Liver (tissue), 8 donors: ENCODE measurements at regions not wholly inside any gene's neighbourhood (a gene's known extent, or its start where the extent isn't known, plus 50 kb on each side); places are given as distances from the start of the nearest gene placed in this dataset.

Source experiments
- DNase-seq: peaks from one replicate; pipeline ENCODE4 v3.0.0-alpha.2; 2017; ENCODE audit warnings: low spot score
- H3K27ac ChIP-seq, 2 donors: one replicate each; pipeline ENCODE4 v1.7.0; 2013; ENCODE audit warnings: inconsistent platforms in 2 of 2, low read length in 2 of 2, control low read depth in 1 of 2, low read depth in 1 of 2, mild to moderate bottlenecking in 1 of 2
- H3K27me3 ChIP-seq, 4 donors: one replicate each; pipeline versions ENCODE4 v1.6.1 to v1.7.0; 2013; ENCODE audit warnings: low read length in 3 of 4, inconsistent platforms in 1 of 4, mild to moderate bottlenecking in 1 of 4, moderate library complexity in 1 of 4; ENCODE audit not compliant: control insufficient read depth in 4 of 4, insufficient read depth in 4 of 4
- H3K36me3 ChIP-seq, 4 donors: one replicate each; pipeline versions ENCODE4 v1.6.1 to v1.7.0; 2013; ENCODE audit warnings: low read length in 3 of 4, mild to moderate bottlenecking in 3 of 4, low read depth in 1 of 4, moderate library complexity in 1 of 4; ENCODE audit not compliant: control insufficient read depth in 4 of 4, insufficient read depth in 3 of 4
- H3K4me1 ChIP-seq, 4 donors: one replicate each; pipeline versions ENCODE4 v1.6.1 to v1.7.0; 2013; ENCODE audit warnings: low read length in 3 of 4, mild to moderate bottlenecking in 3 of 4, moderate library complexity in 1 of 4; ENCODE audit not compliant: control insufficient read depth in 4 of 4, insufficient read depth in 4 of 4
- H3K4me3 ChIP-seq, 3 donors: one replicate each; pipeline versions ENCODE4 v1.6.1 to v1.7.0; 2013; ENCODE audit warnings: low read length in 3 of 3, control low read depth in 1 of 3, low read depth in 1 of 3, mild to moderate bottlenecking in 1 of 3
- H3K9ac ChIP-seq, 2 donors: one replicate each; pipeline ENCODE4 v1.7.0; 2013; ENCODE audit warnings: low read length in 2 of 2, mild to moderate bottlenecking in 2 of 2, moderate library complexity in 2 of 2, control low read depth in 1 of 2, low read depth in 1 of 2
- H3K9me3 ChIP-seq, 4 donors: one replicate each; pipeline versions ENCODE4 v1.6.1 to v1.7.0; 2013; ENCODE audit warnings: low read length in 3 of 4; ENCODE audit not compliant: control insufficient read depth in 4 of 4
- EGR1 ChIP-seq, 2 donors: IDR thresholded peaks; 2 replicates each; pipeline ENCODE4 v1.6.1; 2016 to 2018; ENCODE audit warnings: antibody characterized with exemption in 2 of 2, low read depth in 2 of 2
- FOXA1 ChIP-seq: IDR thresholded peaks from 2 replicates; pipeline ENCODE4 v1.6.1; 2016; ENCODE audit warnings: antibody characterized with exemption
- FOXA2 ChIP-seq: IDR thresholded peaks from 2 replicates; pipeline ENCODE4 v1.6.1; 2016; ENCODE audit warnings: antibody characterized with exemption
- GABPA ChIP-seq, 2 donors: IDR thresholded peaks in 1 of 2; conservative IDR thresholded peaks in 1 of 2; 2 replicates each; pipeline ENCODE4 v1.6.1; 2016; ENCODE audit warnings: antibody characterized with exemption in 2 of 2, mild to moderate bottlenecking in 1 of 2, moderate library complexity in 1 of 2
- HNF4A ChIP-seq, 2 donors: conservative IDR thresholded peaks; 2 replicates each; pipeline ENCODE4 v1.6.1; 2016; ENCODE audit warnings: antibody characterized with exemption in 2 of 2, mild to moderate bottlenecking in 2 of 2
- HNF4G ChIP-seq: IDR thresholded peaks from 2 replicates; pipeline ENCODE4 v1.6.1; 2016; ENCODE audit warnings: antibody characterized with exemption
- JUND ChIP-seq, 2 donors: IDR thresholded peaks; 2 replicates each; pipeline ENCODE4 v1.6.1; 2016; ENCODE audit warnings: antibody characterized with exemption in 2 of 2
- NR2F2 ChIP-seq: IDR thresholded peaks from 2 replicates; pipeline ENCODE4 v1.6.1; 2016; ENCODE audit warnings: antibody characterized with exemption
- RAD21 ChIP-seq, 2 donors: IDR thresholded peaks; 2 replicates each; pipeline ENCODE4 v1.6.1; 2016; ENCODE audit warnings: antibody characterized with exemption in 2 of 2, mild to moderate bottlenecking in 2 of 2
- RXRA ChIP-seq, 2 donors: IDR thresholded peaks; 2 replicates each; pipeline ENCODE4 v1.6.1; 2017 to 2018; ENCODE audit warnings: antibody characterized with exemption in 2 of 2, mild to moderate bottlenecking in 1 of 2
- SP1 ChIP-seq: IDR thresholded peaks from 2 replicates; pipeline ENCODE4 v1.6.1; 2018; ENCODE audit warnings: antibody characterized with exemption, mild to moderate bottlenecking
- TAF1 ChIP-seq: conservative IDR thresholded peaks from 2 replicates; pipeline ENCODE4 v1.6.1; 2016; ENCODE audit warnings: antibody characterized with exemption, mild to moderate bottlenecking
- YY1 ChIP-seq: IDR thresholded peaks from 2 replicates; pipeline ENCODE4 v1.6.1; 2016; ENCODE audit warnings: antibody characterized with exemption, mild to moderate bottlenecking
- WGBS: extraction: QIAGEN DNeasy Blood & Tissue Kit; methylation state at CpG from one replicate; pipeline ENCODE4 v1.1.7; 2013; 5-methylcytosine and 5-hydroxymethylcytosine counted together
- TF ChIP-seq, protein P1 (sequence below): IDR thresholded peaks from 2 replicates; pipeline ENCODE4 v1.6.1; 2016; ENCODE audit warnings: antibody characterized with exemption
- TF ChIP-seq, protein P2 (sequence below): IDR thresholded peaks from 2 replicates; pipeline ENCODE4 v1.6.1; 2016; ENCODE audit warnings: antibody characterized with exemption
- TF ChIP-seq, protein P3 (sequence below): fragments of 150-350 bp; IDR thresholded peaks from 2 replicates; pipeline ENCODE4 v1.5.1; 2017; ENCODE audit warnings: improper control_type of control experiment, low read depth, low read length; ENCODE audit not compliant: missing input control
- TF ChIP-seq, protein P4 (sequence below): IDR thresholded peaks from 2 replicates; pipeline ENCODE4 v1.6.1; 2016; ENCODE audit warnings: antibody characterized with exemption, mild to moderate bottlenecking
- TF ChIP-seq, protein P5 (sequence below): IDR thresholded peaks from 2 replicates; pipeline ENCODE4 v1.6.1; 2016; ENCODE audit warnings: antibody characterized with exemption
- donor health status: healthy.
- donor health status: healthy.
- donor health status: healthy.
- donor health status: healthy.
- donor health status: healthy.

DNA sequence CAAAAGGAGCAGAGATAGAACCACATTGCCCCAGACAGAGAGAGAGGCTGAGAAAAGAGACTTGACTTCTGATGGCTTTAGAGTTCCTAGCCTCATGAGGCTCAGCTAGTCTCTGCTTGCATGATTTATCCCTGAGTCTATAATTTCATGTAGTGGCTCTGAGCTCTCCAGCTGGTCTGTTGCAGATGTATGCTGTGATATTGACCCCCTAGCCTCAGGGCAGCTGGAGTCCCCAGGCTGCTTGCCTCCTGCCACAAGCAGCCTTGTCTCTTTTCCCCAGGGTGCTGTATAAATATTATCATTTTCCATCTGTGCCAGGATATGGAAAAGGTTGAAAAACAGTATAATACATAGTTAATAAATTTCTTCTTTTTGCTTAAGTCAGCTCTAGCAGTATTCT, 467.6 kb upstream of the CWC22 start:
- no peaks in the 10 kb centered on the region for H3K27me3 ChIP-seq
- TF ChIP-seq JUND (IDR thresholded peaks at IDR 0.05) (no peak), EGR1 (IDR thresholded peaks at IDR 0.05; ENCODE audit: low read depth in 2 of 2) (no peak), NR2F2 (no peak), HNF4A (conservative IDR thresholded peaks at IDR 0.05) (no peak), YY1 (no peak), RXRA (IDR thresholded peaks at IDR 0.05) (no peak), HNF4G (no peak), SP1 (no peak), RAD21 (IDR thresholded peaks at IDR 0.05) (no peak)
- TF ChIP-seq, protein P1, sequence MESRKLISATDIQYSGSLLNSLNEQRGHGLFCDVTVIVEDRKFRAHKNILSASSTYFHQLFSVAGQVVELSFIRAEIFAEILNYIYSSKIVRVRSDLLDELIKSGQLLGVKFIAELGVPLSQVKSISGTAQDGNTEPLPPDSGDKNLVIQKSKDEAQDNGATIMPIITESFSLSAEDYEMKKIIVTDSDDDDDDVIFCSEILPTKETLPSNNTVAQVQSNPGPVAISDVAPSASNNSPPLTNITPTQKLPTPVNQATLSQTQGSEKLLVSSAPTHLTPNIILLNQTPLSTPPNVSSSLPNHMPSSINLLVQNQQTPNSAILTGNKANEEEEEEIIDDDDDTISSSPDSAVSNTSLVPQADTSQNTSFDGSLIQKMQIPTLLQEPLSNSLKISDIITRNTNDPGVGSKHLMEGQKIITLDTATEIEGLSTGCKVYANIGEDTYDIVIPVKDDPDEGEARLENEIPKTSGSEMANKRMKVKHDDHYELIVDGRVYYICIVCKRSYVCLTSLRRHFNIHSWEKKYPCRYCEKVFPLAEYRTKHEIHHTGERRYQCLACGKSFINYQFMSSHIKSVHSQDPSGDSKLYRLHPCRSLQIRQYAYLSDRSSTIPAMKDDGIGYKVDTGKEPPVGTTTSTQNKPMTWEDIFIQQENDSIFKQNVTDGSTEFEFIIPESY: no peak
- TF ChIP-seq, protein P2, sequence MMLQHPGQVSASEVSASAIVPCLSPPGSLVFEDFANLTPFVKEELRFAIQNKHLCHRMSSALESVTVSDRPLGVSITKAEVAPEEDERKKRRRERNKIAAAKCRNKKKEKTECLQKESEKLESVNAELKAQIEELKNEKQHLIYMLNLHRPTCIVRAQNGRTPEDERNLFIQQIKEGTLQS: no peak
- no peaks in the 10 kb centered on the region for H3K4me1 ChIP-seq
- peaks cover 0 to 4% (median 0%) of the 10 kb centered on the region in 4 donors for H3K9me3 ChIP-seq
- no peak overlapping the region for H3K27ac ChIP-seq
- no peak overlapping the region for H3K4me3 ChIP-seq
- no peak overlapping the region for H3K9ac ChIP-seq
- H3K36me3 ChIP-seq: no peaks in the 10 kb centered on the region
- DNase-seq: no peak

DNA sequence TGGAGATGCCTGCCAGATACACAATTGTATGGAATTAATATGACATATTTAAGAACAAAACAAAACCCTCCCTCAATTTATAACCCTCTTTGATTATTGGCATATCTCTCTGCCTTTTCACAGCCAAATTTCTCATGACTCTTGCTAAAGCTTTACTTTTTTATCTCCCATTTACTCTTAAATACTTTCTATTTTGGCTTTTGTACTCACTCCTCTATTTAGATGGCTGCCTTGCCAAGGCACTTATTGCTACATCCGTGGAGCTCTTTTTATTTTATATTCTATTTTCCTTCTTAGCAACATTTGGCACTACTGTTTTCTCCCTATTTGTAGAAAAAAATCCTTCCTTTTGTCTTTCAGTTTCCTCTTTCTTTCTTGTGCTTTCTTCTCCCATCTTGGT, 466.4 kb upstream of the CWC22 start:
- Histone ChIP-seq H3K4me1 (no peaks in the 10 kb centered on the region), H3K4me3 (no peak overlapping the region)
- DNase-seq: no peak

More for the DNA sequence above, 466.4 kb upstream of the CWC22 start:
- 78% methylated on average over 1 of the region's 1 CpG for WGBS
- no peaks in the 10 kb centered on the region for H3K36me3 ChIP-seq
- H3K27ac ChIP-seq: no peak overlapping the region
- H3K9me3 ChIP-seq: peaks cover 0 to 8% (median 0%) of the 10 kb centered on the region in 4 donors
- H3K9ac ChIP-seq: no peak overlapping the region
- H3K27me3 ChIP-seq: no peaks in the 10 kb centered on the region
- TF ChIP-seq RAD21 (IDR thresholded peaks at IDR 0.05) (no peak), SP1 (no peak), NR2F2 (no peak), HNF4A (conservative IDR thresholded peaks at IDR 0.05) (no peak), FOXA2 (no peak), RXRA (IDR thresholded peaks at IDR 0.05) (no peak), HNF4G (no peak), EGR1 (IDR thresholded peaks at IDR 0.05; ENCODE audit: low read depth in 2 of 2) (no peak), FOXA1 (no peak), JUND (IDR thresholded peaks at IDR 0.05) (no peak), GABPA (IDR thresholded peaks at IDR 0.05 in 1 of 2, conservative IDR thresholded peaks at IDR 0.05 in 1 of 2) (no peak), TAF1 (no peak), YY1 (no peak)
- TF ChIP-seq, protein P2: no peak
- TF ChIP-seq, protein P3, sequence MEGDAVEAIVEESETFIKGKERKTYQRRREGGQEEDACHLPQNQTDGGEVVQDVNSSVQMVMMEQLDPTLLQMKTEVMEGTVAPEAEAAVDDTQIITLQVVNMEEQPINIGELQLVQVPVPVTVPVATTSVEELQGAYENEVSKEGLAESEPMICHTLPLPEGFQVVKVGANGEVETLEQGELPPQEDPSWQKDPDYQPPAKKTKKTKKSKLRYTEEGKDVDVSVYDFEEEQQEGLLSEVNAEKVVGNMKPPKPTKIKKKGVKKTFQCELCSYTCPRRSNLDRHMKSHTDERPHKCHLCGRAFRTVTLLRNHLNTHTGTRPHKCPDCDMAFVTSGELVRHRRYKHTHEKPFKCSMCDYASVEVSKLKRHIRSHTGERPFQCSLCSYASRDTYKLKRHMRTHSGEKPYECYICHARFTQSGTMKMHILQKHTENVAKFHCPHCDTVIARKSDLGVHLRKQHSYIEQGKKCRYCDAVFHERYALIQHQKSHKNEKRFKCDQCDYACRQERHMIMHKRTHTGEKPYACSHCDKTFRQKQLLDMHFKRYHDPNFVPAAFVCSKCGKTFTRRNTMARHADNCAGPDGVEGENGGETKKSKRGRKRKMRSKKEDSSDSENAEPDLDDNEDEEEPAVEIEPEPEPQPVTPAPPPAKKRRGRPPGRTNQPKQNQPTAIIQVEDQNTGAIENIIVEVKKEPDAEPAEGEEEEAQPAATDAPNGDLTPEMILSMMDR: no peak
- TF ChIP-seq, protein P4, sequence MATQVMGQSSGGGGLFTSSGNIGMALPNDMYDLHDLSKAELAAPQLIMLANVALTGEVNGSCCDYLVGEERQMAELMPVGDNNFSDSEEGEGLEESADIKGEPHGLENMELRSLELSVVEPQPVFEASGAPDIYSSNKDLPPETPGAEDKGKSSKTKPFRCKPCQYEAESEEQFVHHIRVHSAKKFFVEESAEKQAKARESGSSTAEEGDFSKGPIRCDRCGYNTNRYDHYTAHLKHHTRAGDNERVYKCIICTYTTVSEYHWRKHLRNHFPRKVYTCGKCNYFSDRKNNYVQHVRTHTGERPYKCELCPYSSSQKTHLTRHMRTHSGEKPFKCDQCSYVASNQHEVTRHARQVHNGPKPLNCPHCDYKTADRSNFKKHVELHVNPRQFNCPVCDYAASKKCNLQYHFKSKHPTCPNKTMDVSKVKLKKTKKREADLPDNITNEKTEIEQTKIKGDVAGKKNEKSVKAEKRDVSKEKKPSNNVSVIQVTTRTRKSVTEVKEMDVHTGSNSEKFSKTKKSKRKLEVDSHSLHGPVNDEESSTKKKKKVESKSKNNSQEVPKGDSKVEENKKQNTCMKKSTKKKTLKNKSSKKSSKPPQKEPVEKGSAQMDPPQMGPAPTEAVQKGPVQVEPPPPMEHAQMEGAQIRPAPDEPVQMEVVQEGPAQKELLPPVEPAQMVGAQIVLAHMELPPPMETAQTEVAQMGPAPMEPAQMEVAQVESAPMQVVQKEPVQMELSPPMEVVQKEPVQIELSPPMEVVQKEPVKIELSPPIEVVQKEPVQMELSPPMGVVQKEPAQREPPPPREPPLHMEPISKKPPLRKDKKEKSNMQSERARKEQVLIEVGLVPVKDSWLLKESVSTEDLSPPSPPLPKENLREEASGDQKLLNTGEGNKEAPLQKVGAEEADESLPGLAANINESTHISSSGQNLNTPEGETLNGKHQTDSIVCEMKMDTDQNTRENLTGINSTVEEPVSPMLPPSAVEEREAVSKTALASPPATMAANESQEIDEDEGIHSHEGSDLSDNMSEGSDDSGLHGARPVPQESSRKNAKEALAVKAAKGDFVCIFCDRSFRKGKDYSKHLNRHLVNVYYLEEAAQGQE: no peak
- TF ChIP-seq, protein P5, sequence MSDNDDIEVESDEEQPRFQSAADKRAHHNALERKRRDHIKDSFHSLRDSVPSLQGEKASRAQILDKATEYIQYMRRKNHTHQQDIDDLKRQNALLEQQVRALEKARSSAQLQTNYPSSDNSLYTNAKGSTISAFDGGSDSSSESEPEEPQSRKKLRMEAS: no peak
- TF ChIP-seq, protein P1: no peak
